Endothelial cell of hepatic sinusoid (primary cell): ENCODE measurements at regions not wholly inside any gene's neighbourhood (a gene's known extent, or its start where the extent isn't known, plus 50 kb on each side); places are given as distances from the start of the nearest gene placed in this dataset.

Experiments used
- in situ Hi-C: cut with HindIII; loops from 2 replicates; pipeline ENCODE4 v1.10.0; 2017; ENCODE audit warnings: low sequenced_read_pairs

GRCh38 chr2:145268931-145269330, 749.0 kb upstream of the ZEB2 start:
- in situ Hi-C loops, result no loop called here

GRCh38 chr2:145267451-145267850, 747.5 kb upstream of the ZEB2 start:
- in situ Hi-C loops, result no loop called here

- in situ Hi-C loops, result no loop called here
These were observed 745.3 kb upstream of the ZEB2 start for GRCh38 chr2:145265244-145265643.

- in situ Hi-C loops, result no loop called here
These were observed 740.8 kb upstream of the ZEB2 start for GRCh38 chr2:145260674-145261073.

- in situ Hi-C loops, result no loop called here
These were observed 740.2 kb upstream of the ZEB2 start for GRCh38 chr2:145260081-145260480.

DNA sequence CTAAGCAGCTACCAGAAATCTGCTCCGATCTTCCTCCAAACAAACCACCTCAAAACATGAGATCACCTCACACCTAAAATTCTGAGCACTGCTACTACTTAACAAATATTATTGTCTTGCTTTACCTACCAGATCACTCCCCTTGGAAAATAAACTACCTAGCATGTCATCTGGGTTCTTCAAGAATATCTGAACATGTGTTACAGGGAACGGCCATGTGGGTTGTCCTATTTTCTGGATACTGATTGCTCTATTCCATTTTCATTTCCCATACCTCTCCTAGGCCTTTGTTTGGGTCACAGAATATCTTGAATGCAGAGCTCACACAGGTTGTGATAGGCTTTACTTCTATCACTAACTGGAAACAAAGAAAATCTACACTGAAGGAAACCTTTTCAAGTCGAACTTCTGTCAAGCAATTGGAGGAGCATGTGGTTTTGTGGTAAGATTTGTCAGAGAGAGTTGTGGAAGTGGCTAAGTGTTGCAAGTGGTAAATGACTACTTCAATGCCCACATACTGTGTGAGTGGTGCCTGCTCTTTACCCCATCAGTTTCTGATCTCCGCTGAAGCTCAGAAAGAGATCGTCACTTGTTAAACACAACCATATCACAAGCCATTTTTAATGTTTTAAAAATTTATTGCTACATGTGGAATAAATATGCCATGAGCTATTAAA, 739.1 kb upstream of the ZEB2 start:
- in situ Hi-C loops, result no loop called here

DNA sequence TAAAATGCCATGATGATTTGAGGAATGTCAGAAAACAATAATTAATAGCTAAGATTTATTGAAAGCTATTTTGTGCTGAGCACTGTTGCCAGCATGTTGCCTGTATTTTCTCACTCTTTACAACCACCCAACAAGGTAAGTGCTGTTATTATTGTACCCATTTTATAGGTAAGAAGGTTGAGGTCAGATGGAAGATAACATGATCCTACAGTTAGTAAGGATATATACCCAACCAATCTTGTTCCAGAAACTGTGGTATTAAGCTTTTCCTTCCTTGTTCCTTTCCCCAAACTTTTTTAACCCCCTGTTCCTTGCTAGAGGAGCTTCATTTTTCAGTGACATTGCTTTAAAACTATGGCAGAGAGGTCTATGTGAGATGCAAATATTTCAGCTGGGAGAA, 738.0 kb upstream of the ZEB2 start:
- in situ Hi-C loops, result no loop called here

- in situ Hi-C loops, result no loop called here
These were observed 736.6 kb upstream of the ZEB2 start for GRCh38 chr2:145256551-145256950.

DNA sequence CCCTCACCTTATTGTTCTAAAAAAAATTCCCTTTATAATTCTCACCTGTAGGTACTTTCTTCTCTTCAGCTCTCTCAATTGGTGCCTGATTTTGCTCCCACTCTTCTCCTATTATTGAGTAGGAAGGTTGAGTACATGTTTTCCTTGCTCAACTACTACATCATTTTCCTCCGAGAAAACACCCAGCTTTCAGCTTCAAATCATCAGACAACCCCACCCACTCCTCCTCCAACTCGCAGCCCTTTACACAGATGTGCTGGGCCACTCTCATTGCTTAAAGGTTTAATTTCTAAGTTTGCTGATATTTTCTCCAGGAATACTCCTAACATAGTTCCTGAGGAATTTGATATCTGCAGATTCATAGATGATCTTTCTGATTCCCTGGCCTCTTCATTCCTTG, 734.4 kb upstream of the ZEB2 start:
- in situ Hi-C loops, result no loop called here

GRCh38 chr2:145253492-145253891, 733.6 kb upstream of the ZEB2 start:
- in situ Hi-C loops, result no loop called here

DNA sequence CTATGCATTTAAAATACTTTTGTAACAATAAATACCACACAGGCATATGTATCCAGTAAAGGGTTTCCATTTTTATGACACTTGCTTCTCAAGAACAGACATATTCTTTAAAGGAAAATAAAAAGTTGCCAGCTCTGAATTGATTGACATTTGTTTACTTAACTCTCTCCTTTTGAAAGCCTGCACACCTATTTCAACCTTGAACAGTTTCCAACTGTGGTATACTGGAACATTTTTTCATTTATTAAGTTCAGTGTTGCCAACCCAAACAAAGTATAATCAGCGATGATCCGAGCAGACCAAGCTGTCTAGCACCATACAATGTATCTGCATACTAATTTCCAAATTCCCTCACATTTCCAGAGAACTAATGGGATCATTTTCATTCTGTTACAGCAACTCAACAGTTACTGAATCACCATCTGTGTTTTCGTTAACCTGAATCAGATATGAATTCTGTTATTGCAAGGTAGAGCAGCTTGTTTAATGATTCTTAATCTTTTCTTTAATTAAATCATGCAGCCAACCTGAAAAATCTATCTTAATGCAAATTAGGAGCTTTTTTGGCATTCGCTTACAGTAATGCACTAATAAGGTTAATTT, 725.5 kb upstream of the ZEB2 start:
- in situ Hi-C loops, result no loop called here

DNA sequence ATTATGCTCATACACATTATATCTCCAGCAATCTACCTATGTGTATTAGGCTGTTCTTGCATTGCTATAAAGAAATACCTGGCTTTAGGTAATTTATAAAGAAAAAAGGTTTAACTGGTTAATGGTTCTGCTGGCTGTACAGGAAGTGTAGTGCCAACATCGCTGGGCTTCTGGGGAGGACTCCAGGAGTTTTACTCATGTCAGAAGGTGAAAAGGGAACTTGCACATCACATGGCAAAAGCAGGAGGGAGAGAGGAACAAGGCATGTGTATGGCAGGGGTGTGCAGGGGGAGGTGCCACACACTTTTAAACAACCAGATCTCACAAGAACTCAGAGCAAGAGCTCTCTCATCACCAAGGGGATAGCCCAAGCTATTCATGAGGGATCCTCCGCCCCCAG, 715.4 kb upstream of the ZEB2 start:
- in situ Hi-C loops, result no loop called here

- in situ Hi-C loops, result no loop called here
These were observed 710.6 kb upstream of the ZEB2 start for GRCh38 chr2:145230546-145230945.

GRCh38 chr2:145228506-145228905, 708.6 kb upstream of the ZEB2 start:
- in situ Hi-C loops, result no loop called here

GRCh38 chr2:145226901-145227300, 707.0 kb upstream of the ZEB2 start:
- in situ Hi-C loops, result no loop called here

DNA sequence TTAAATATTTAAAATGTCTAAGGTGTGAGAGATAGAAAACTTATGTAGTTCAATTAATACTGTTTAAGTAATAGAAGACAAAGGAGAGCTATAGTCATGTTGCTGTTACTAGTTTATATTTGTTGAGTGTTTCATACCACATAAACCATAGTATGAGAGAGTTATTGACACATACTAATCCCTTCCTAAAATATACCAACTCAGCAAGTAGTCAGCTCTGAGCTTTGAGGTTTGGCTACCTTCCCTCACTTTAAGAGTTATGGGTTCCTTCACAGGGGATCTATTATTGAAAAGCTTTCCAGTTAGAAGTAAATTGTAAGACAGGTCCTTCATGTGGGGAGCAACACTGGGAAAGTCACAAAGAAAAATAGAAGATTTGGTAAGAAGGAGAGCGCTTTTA, 701.6 kb upstream of the ZEB2 start:
- in situ Hi-C loops, result no loop called here

DNA sequence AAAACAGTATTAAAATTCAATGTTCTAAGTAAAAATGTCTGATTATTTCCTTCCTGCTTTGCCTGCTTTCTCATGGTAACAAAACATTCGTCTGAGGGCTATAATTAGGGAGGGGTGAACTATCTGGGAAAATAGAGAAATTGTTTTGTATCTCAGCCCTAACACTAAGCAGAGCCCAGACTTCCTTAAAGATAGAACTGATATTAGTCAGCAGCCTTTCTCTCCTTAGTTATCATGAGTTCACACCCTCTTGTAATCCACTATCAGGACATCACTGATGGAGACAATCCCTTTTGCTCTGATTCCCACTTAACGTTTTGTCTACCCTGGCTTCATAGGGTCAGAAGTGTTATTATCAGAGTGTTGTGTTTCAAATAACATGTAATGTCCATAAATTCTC, 701.1 kb upstream of the ZEB2 start:
- in situ Hi-C loops, result no loop called here

DNA sequence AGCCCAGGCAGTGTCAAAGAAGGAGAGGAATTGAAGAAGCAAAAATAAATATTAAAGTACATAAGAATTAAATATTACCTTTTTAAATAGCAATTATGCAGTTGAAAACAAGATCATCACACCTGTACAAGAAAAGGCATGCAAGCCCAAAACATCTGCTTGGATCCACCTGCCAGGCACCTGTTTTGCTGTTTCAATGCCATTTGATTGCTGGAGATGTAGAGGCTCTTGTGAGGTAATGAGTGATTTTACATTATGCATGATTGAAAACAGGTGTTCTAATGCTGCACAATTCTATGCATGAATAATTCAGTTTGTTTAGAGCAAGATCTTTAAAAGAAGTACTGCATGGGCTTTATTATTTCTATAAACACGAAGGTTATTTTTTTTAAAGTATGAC, 700.6 kb upstream of the ZEB2 start:
- in situ Hi-C loops, result no loop called here

GRCh38 chr2:145207884-145208283, 688.0 kb upstream of the ZEB2 start:
- in situ Hi-C loops, result no loop called here

- in situ Hi-C loops, result no loop called here
These were observed 686.8 kb upstream of the ZEB2 start for GRCh38 chr2:145206496-145207281.

DNA sequence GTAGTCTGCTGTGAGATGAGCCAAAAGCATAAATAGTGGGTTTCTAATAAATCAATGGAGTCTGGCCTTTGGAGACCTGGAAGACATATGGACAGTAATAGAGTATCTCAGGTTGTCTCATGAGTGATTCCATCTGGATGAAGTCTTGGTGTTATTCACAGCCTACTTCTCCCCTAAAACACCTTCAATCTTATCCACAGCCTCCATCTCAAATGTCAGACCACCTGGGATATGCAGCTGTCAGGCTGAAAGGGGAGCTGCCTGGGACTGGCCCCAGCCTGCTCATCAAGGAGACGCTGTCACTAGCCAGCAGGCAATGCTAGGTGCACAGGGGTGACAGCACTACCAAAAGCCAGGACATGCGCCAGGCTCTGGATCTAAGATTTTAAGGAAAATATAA, 684.0 kb upstream of the ZEB2 start:
- in situ Hi-C loops, result no loop called here
